CD14-positive monocyte (primary cell): ENCODE measurements at regions not wholly inside any gene's neighbourhood (a gene's known extent, or its start where the extent isn't known, plus 50 kb on each side); places are given as distances from the start of the nearest gene placed in this dataset.
"Not testable (repeated sequence)": the region's sequence is repeated elsewhere in the genome, so short reads cannot be mapped to it uniquely, and the experiment has no call there.

Experiments used
- DNase-seq, 3 donors: peaks; one replicate each; pipeline ENCODE4 v3.0.0-alpha.2; 2011 to 2022
- H2AFZ ChIP-seq: 2 replicates; pipeline ENCODE4 v1.6.0; 2012; ENCODE audit warnings: mild to moderate bottlenecking, low read depth, low read length, inconsistent platforms; ENCODE audit not compliant: insufficient read depth, poor library complexity, severe bottlenecking
- H3K27ac ChIP-seq, 2 donors: 1 replicate in 1 of 2; 2 replicates in 1 of 2; pipeline ENCODE4 v1.5.1; 2012 to 2013; ENCODE audit warnings: low read length in 2 of 2, control low read depth in 1 of 2, inconsistent platforms in 1 of 2, low read depth in 1 of 2, mild to moderate bottlenecking in 1 of 2
- H3K27me3 ChIP-seq, 2 donors: one replicate each; pipeline versions ENCODE4 v1.6.0 to v1.6.1; 2011 to 2013; ENCODE audit warnings: low read length in 2 of 2; ENCODE audit not compliant: control insufficient read depth in 2 of 2, insufficient read depth in 2 of 2
- H3K36me3 ChIP-seq, 2 donors: replicated peaks in 1 of 2; 1 replicate in 1 of 2; 2 replicates in 1 of 2; pipeline versions ENCODE4 v1.5.1 to v1.6.1; 2012 to 2013; ENCODE audit warnings: low read length in 2 of 2, control low read depth in 1 of 2, inconsistent platforms in 1 of 2, mild to moderate bottlenecking in 1 of 2; ENCODE audit not compliant: insufficient read depth in 2 of 2, control insufficient read depth in 1 of 2
- H3K4me1 ChIP-seq, 2 donors: 1 replicate in 1 of 2; 2 replicates in 1 of 2; pipeline versions ENCODE4 v1.5.1 to v1.6.1; 2012 to 2013; ENCODE audit warnings: low read length in 2 of 2, control low read depth in 1 of 2, inconsistent platforms in 1 of 2, mild to moderate bottlenecking in 1 of 2, moderate library complexity in 1 of 2; ENCODE audit not compliant: insufficient read depth in 2 of 2, control insufficient read depth in 1 of 2
- H3K4me2 ChIP-seq: replicated peaks from 2 replicates; pipeline ENCODE3; 2012; ENCODE audit warnings: low read length, moderate library complexity, mild to moderate bottlenecking; ENCODE audit not compliant: poor library complexity, severe bottlenecking; ENCODE audit errors: extremely low read depth
- H3K4me3 ChIP-seq, 3 experiments: fragments of 200-600 bp in 1 of 3; sonication (generic) in 1 of 3; replicated peaks in 1 of 3; 1 replicate in 2 of 3; 2 replicates in 1 of 3; pipeline ENCODE4 v1.5.1; 2011 to 2013; ENCODE audit warnings: low read length in 3 of 3, mild to moderate bottlenecking in 3 of 3, control low read depth in 2 of 3, low read depth in 2 of 3, inconsistent platforms in 1 of 3, moderate library complexity in 1 of 3
- H3K79me2 ChIP-seq: 2 replicates; pipeline ENCODE4 v1.6.0; 2012; ENCODE audit warnings: mild to moderate bottlenecking, control low read depth, inconsistent platforms, low read length, moderate library complexity; ENCODE audit not compliant: insufficient read depth
- H3K9ac ChIP-seq: 2 replicates; pipeline ENCODE4 v1.6.0; 2017; ENCODE audit warnings: low read length, mild to moderate bottlenecking; ENCODE audit not compliant: insufficient read depth, poor library complexity, severe bottlenecking
- H3K9me3 ChIP-seq, 2 donors: replicated peaks in 1 of 2; 1 replicate in 1 of 2; 2 replicates in 1 of 2; pipeline versions ENCODE4 v1.5.1 to v1.6.1; 2012 to 2013; ENCODE audit warnings: low read length in 2 of 2, control low read depth in 1 of 2; ENCODE audit not compliant: control insufficient read depth in 1 of 2, insufficient read depth in 1 of 2
- H4K20me1 ChIP-seq: 2 replicates; pipeline ENCODE4 v1.6.0; 2012; ENCODE audit warnings: mild to moderate bottlenecking, low read length, control low read depth, moderate library complexity; ENCODE audit not compliant: insufficient read depth
- H3K27ac Mint-ChIP-seq, 7 donors: one replicate each; pipeline ENCODE4 v1.8.0; 2020; ENCODE audit warnings: mild to moderate bottlenecking in 7 of 7, mixed read lengths in 7 of 7, moderate library complexity in 6 of 7, inconsistent platforms in 2 of 7
- H3K27me3 Mint-ChIP-seq, 3 donors: one replicate each; pipeline ENCODE4 v1.8.0; 2021 to 2022; ENCODE audit warnings: low read depth in 3 of 3, mild to moderate bottlenecking in 3 of 3, mixed read lengths in 3 of 3, moderate library complexity in 3 of 3, inconsistent platforms in 1 of 3
- H3K36me3 Mint-ChIP-seq, 2 donors: one replicate each; pipeline ENCODE4 v1.8.0; 2020; ENCODE audit warnings: mixed read lengths in 2 of 2, inconsistent platforms in 1 of 2, mild to moderate bottlenecking in 1 of 2
- H3K4me1 Mint-ChIP-seq: one replicate; pipeline ENCODE4 v1.8.0; 2020; ENCODE audit warnings: mild to moderate bottlenecking, mixed read lengths
- H3K4me3 Mint-ChIP-seq, 2 donors: one replicate each; pipeline ENCODE4 v1.8.0; 2020; ENCODE audit warnings: mild to moderate bottlenecking in 2 of 2, mixed read lengths in 2 of 2, moderate library complexity in 1 of 2
- H3K9me3 Mint-ChIP-seq, 7 donors: one replicate each; pipeline ENCODE4 v1.8.0; 2020 to 2022; ENCODE audit warnings: mixed read lengths in 7 of 7, mild to moderate bottlenecking in 6 of 7, moderate library complexity in 6 of 7, inconsistent platforms in 2 of 7
- WGBS: methylation state at CpG from one replicate; pipeline ENCODE4 v1.1.5; 2013; ENCODE audit warnings: missing lambda C conversion rate; ENCODE audit not compliant: insufficient coverage; 5-methylcytosine and 5-hydroxymethylcytosine counted together
- intact Hi-C, 2 donors: fragments of 100-400 bp; cut with micrococcal nuclease; formaldehyde crosslinking; loops; one replicate each; pipeline versions ENCODE4 v1.15.0 to v1.15.1; 2023

- DNase-seq, H2AFZ ChIP-seq, H3K27ac ChIP-seq, H3K9me3 ChIP-seq, H3K9ac ChIP-seq, intact Hi-C loops, H3K27ac Mint-ChIP-seq, H3K4me3 ChIP-seq, H3K4me3 Mint-ChIP-seq, H3K79me2 ChIP-seq, H4K20me1 ChIP-seq, H3K36me3 ChIP-seq, H3K4me2 ChIP-seq, H3K4me1 ChIP-seq, H3K4me1 Mint-ChIP-seq, H3K27me3 ChIP-seq: not testable (repeated sequence)
- Mint-ChIP-seq H3K27me3 (peaks cover 4 to 14% (median 4%) of the 10 kb centered on the region in 3 donors), H3K9me3 (peaks cover 3 to 17% (median 10%) of the 10 kb centered on the region in 7 donors), H3K36me3 (peaks cover 2 to 11% of the 10 kb centered on the region in 2 donors)
- WGBS: no CpG with 5 or more reads among the region's 3 CpGs
These were observed 1632.3 kb downstream of the SPATA31A7 start for GRCh38 chr9:62822185-62822584.

GRCh38 chr9:62827957-62828907 is 1638.4 kb downstream of the SPATA31A7 start:
- H3K27ac ChIP-seq, H4K20me1 ChIP-seq, H3K79me2 ChIP-seq, H3K4me1 Mint-ChIP-seq, H3K27ac Mint-ChIP-seq, DNase-seq, intact Hi-C loops, H3K4me2 ChIP-seq, H3K4me1 ChIP-seq, H3K36me3 ChIP-seq, H3K9ac ChIP-seq, H2AFZ ChIP-seq, H3K9me3 ChIP-seq, H3K4me3 ChIP-seq: not testable (repeated sequence)
- Mint-ChIP-seq H3K27me3 (peaks cover 11 to 18% (median 18%) of the 10 kb centered on the region in 3 donors), H3K4me3 (peak overlapping the region in 1 of 2 donors; percentile 10), H3K9me3 (peaks cover 0 to 12% (median 3%) of the 10 kb centered on the region in 7 donors), H3K36me3 (peaks cover 2 to 13% of the 10 kb centered on the region in 2 donors)
- no CpG with 5 or more reads among the region's 2 CpGs for WGBS
- H3K27me3 ChIP-seq: peaks cover 0 to 27% of the 10 kb centered on the region in 2 donors

DNA sequence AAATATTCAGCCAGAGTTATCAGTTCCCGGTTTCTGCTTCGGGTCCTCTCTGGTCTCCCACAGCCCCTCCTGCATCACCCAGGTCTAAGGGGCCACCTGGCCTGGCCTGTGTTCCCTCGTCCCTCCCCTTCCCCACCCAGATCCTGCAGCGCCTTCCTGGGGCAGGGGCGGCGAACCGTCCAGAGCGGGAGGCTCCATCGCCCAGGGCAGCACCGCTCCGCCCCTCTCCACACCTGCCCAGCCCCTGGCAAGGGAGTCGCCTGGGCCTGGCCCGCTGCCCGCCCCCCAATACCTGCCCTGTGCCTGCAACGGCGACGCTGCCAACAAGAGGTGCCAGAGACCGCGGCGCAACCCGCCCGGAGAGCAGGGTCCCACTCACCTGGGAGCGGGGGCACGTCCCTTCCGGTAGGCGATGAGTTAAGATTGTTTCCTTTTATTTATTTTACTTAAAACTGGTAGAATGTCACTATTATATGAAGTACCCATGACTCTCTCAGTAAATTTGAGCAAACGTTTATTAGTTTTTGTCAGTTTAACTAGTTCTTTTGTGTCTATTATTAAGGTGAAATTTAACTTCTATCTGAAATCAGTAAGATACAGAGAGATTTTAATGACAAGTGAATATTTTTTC is 1641.1 kb downstream of the SPATA31A7 start:
- H3K4me2 ChIP-seq, H3K9ac ChIP-seq, H3K27ac Mint-ChIP-seq, H2AFZ ChIP-seq, H4K20me1 ChIP-seq, H3K4me3 ChIP-seq, H3K4me1 ChIP-seq, H3K27ac ChIP-seq, H3K9me3 Mint-ChIP-seq, H3K36me3 ChIP-seq, H3K9me3 ChIP-seq, H3K4me1 Mint-ChIP-seq, H3K79me2 ChIP-seq, H3K36me3 Mint-ChIP-seq, intact Hi-C loops: not testable (repeated sequence)
- DNase-seq: peak in 1 of 3 donors; percentile 3
- Mint-ChIP-seq H3K4me3 (peak overlapping the region in 1 of 2 donors; percentile 53), H3K27me3 (peaks cover 16 to 24% (median 18%) of the 10 kb centered on the region in 3 donors)
- peaks cover 0 to 33% of the 10 kb centered on the region in 2 donors for H3K27me3 ChIP-seq
- WGBS: 26% methylated on average over 9 of the region's 27 CpGs

- H3K4me1 Mint-ChIP-seq, H3K27ac ChIP-seq, H3K9me3 Mint-ChIP-seq, H3K9me3 ChIP-seq, H3K4me3 Mint-ChIP-seq, H2AFZ ChIP-seq, H4K20me1 ChIP-seq, intact Hi-C loops, H3K4me2 ChIP-seq, H3K27ac Mint-ChIP-seq, H3K36me3 ChIP-seq, H3K9ac ChIP-seq, DNase-seq, H3K79me2 ChIP-seq, H3K4me3 ChIP-seq, H3K36me3 Mint-ChIP-seq: not testable (repeated sequence)
- H3K27me3 ChIP-seq: peaks cover 0 to 28% of the 10 kb centered on the region in 2 donors
- 32% methylated on average over 6 of the region's 33 CpGs for WGBS
- peaks cover 6 to 13% of the 10 kb centered on the region in 2 donors for H3K4me1 ChIP-seq
- peaks cover 16 to 30% (median 19%) of the 10 kb centered on the region in 3 donors for H3K27me3 Mint-ChIP-seq
These were observed 1643.7 kb downstream of the SPATA31A7 start for GRCh38 chr9:62833323-62834200.
